Peyer's patch (tissue), 4 donors: ENCODE measurements at regions not wholly inside any gene's neighbourhood (a gene's known extent, or its start where the extent isn't known, plus 50 kb on each side); places are given as distances from the start of the nearest gene placed in this dataset.

Source experiments
- DNase-seq, 3 donors: peaks; one replicate each; pipeline ENCODE4 v3.0.0-alpha.2; 2017 to 2019
- H3K27ac ChIP-seq, 4 donors: fragments of 200-600 bp; sonication (generic); one replicate each; pipeline ENCODE4 v1.5.1; 2016 to 2019
- H3K27me3 ChIP-seq, 2 donors: fragments of 200-600 bp; sonication (generic); one replicate each; pipeline ENCODE4 v1.5.1; 2019
- H3K36me3 ChIP-seq, 3 donors: fragments of 200-600 bp; sonication (generic); one replicate each; pipeline ENCODE4 v1.5.1; 2016 to 2019
- H3K4me1 ChIP-seq, 4 donors: fragments of 200-600 bp; sonication (generic); one replicate each; pipeline ENCODE4 v1.5.1; 2016 to 2019
- H3K4me3 ChIP-seq, 4 donors: fragments of 200-600 bp; sonication (generic); 1 replicate in 3 of 4; 2 replicates in 1 of 4; pipeline ENCODE4 v1.5.1; 2016 to 2019; ENCODE audit warnings: mild to moderate bottlenecking in 1 of 4
- H3K9me3 ChIP-seq, 4 donors: fragments of 200-600 bp; sonication (generic); one replicate each; pipeline ENCODE4 v1.5.1; 2016 to 2019; ENCODE audit warnings: mild to moderate bottlenecking in 1 of 4
- POLR2A ChIP-seq, 2 donors: fragments of 450-650 bp; IDR thresholded peaks; one replicate each; pipeline ENCODE4 v1.5.1; 2017; ENCODE audit warnings: antibody characterized with exemption in 2 of 2, mild to moderate bottlenecking in 2 of 2, moderate library complexity in 2 of 2
- TF ChIP-seq, protein P1 (sequence below), 6 experiments: fragments of 450-650 bp in 4 of 6; fragments of 200-600 bp in 2 of 6; sonication (generic) in 1 of 6; IDR thresholded peaks; one replicate each; pipeline ENCODE4 v1.5.1; 2017 to 2019; ENCODE audit warnings: antibody characterized with exemption in 6 of 6, mild to moderate bottlenecking in 3 of 6, moderate library complexity in 1 of 6

DNA sequence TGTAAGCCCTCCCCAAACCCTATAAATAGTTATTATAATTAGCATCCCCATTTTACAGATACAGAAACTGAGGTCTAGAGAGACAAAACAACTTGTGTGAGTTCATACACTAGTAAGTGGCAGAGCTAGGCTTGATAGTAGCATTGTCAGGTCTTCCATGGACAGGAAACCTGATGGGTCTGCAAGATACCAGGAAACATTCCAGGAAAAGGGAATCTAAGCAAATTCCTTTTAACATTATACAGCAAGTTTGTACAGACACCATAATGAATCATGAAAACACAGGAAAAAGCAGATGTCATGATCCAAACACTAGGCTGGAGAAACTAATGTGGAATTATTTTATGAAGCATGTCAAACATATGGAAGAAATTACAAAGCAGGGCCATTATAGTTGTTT lies 89.1 kb upstream of the KCNK2 start:
- TF ChIP-seq, protein P1, sequence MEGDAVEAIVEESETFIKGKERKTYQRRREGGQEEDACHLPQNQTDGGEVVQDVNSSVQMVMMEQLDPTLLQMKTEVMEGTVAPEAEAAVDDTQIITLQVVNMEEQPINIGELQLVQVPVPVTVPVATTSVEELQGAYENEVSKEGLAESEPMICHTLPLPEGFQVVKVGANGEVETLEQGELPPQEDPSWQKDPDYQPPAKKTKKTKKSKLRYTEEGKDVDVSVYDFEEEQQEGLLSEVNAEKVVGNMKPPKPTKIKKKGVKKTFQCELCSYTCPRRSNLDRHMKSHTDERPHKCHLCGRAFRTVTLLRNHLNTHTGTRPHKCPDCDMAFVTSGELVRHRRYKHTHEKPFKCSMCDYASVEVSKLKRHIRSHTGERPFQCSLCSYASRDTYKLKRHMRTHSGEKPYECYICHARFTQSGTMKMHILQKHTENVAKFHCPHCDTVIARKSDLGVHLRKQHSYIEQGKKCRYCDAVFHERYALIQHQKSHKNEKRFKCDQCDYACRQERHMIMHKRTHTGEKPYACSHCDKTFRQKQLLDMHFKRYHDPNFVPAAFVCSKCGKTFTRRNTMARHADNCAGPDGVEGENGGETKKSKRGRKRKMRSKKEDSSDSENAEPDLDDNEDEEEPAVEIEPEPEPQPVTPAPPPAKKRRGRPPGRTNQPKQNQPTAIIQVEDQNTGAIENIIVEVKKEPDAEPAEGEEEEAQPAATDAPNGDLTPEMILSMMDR (IDR thresholded peaks at IDR 0.05) = no peak
- TF ChIP-seq POLR2A (IDR thresholded peaks at IDR 0.05) = no peak
- no peaks in the 10 kb centered on the region for H3K36me3 ChIP-seq
- no peak overlapping the region for H3K4me3 ChIP-seq
- no peaks in the 10 kb centered on the region for H3K4me1 ChIP-seq
- DNase-seq = no peak
- H3K9me3 ChIP-seq = no peaks in the 10 kb centered on the region
- no peaks in the 10 kb centered on the region for H3K27me3 ChIP-seq
- no peak overlapping the region for H3K27ac ChIP-seq

DNA sequence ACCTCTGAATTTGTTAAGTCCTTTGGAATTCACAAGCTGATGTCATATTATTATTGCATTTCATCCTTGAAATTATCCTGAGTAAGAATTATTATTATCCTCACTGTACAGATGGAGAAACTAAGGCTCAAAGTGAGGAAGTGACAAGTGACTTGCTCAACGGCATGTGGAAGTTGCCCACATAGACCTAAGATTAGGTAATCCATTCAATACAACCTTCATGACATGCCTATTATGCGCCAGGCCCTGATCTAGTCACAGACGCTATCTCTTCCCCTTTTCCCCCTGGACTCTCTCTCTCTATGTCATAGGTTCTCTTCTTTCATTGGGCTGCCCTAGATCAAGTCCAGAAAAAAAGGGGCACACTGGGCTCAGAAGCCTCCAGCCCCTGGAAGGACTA lies 84.9 kb upstream of the KCNK2 start:
- H3K27me3 ChIP-seq = no peaks in the 10 kb centered on the region
- no peak for TF ChIP-seq POLR2A (IDR thresholded peaks at IDR 0.05)
- TF ChIP-seq, protein P1 (IDR thresholded peaks at IDR 0.05) = no peak

DNA sequence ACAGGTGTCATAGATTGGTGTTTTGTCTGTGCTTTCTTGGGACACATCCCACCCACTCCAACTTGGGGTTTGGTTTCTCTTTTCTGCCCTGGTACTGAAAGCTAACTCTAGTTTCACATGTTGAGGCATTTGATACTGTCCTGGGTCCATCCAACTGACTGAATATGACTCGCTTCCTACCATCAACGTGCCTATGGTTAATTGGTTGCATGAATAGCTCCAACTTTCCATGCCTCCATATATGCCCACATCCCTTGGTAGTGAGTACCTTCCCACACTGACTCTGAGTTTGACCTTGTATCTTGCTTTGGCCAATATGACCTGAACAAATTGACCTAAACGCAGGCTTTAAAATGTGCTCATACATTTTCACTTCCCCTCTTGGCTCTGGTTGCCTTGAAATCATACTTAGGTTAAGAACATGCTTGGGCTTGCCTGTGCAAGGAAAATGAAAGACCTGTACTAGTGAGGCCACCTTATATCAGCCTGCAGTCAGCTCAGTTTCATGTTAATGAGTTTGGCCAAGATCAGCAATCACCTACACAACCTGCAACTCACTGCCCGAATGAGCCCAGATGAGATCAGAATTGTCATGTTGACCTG lies 81.0 kb upstream of the KCNK2 start:
- Histone ChIP-seq H3K4me3 (no peak overlapping the region), H3K27me3 (no peaks in the 10 kb centered on the region), H3K36me3 (no peaks in the 10 kb centered on the region), H3K9me3 (no peaks in the 10 kb centered on the region), H3K4me1 (no peaks in the 10 kb centered on the region), H3K27ac (no peak overlapping the region)
- no peak for TF ChIP-seq POLR2A (IDR thresholded peaks at IDR 0.05)
- TF ChIP-seq, protein P1 (IDR thresholded peaks at IDR 0.05) = no peak
- no peak for DNase-seq

More for the DNA sequence above, 84.9 kb upstream of the KCNK2 start:
- DNase-seq = no peak
- Histone ChIP-seq H3K4me1 (no peaks in the 10 kb centered on the region), H3K27ac (no peak overlapping the region), H3K4me3 (no peak overlapping the region), H3K36me3 (no peaks in the 10 kb centered on the region), H3K9me3 (no peaks in the 10 kb centered on the region)

DNA sequence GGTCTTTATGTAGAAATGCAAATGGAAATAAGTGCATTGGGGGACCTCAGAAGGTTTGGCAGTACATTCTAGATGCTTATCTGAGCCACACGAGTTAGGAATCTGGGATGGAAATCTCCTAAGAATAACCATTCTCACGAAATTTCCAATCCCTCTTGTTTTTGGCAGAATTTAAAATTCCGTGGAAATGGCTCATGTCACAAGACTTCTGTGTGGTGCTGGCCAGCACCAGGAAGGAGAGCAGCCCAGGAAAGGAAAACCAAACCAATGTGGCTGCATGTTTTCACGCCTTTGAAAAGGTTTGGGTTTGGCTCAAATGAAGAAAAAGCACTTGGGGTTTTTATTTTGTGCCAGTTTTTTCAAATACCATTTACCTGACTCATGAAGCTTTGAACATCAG lies 80.1 kb upstream of the KCNK2 start:
- TF ChIP-seq, protein P1 (IDR thresholded peaks at IDR 0.05) = no peak
- no peak for TF ChIP-seq POLR2A (IDR thresholded peaks at IDR 0.05)
- Histone ChIP-seq H3K27ac (no peak overlapping the region), H3K27me3 (no peaks in the 10 kb centered on the region), H3K9me3 (no peaks in the 10 kb centered on the region), H3K4me3 (no peak overlapping the region), H3K36me3 (no peaks in the 10 kb centered on the region), H3K4me1 (no peaks in the 10 kb centered on the region)
- no peak for DNase-seq

DNA sequence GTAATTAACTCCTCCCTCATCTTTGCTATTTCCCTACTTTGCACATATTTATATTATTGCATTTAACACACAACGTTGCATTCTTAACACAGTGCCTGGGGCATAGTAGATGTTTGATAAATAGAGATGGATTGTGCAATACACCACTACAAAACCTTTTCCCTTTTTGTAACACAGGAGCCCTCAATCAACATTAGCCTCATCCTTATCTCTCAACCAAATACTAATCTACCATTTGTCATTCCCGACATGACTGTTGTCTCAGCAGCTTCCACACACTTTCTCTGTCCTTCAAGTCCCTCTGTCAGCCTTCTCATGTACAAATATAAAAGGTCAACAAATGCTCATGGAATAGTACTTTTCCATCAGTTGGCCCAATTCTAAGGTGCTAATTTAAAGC lies 78.9 kb upstream of the KCNK2 start:
- no peaks in the 10 kb centered on the region for H3K36me3 ChIP-seq
- no peak for DNase-seq
- H3K4me3 ChIP-seq = no peak overlapping the region
- H3K9me3 ChIP-seq = no peaks in the 10 kb centered on the region
- no peak overlapping the region for H3K27ac ChIP-seq
- H3K27me3 ChIP-seq = no peaks in the 10 kb centered on the region
- TF ChIP-seq, protein P1 (IDR thresholded peaks at IDR 0.05) = no peak
- no peak for TF ChIP-seq POLR2A (IDR thresholded peaks at IDR 0.05)
- H3K4me1 ChIP-seq = no peaks in the 10 kb centered on the region
